Common myeloid progenitor, CD34-positive (primary cell): ENCODE measurements at regions not wholly inside any gene's neighbourhood (a gene's known extent, or its start where the extent isn't known, plus 50 kb on each side); places are given as distances from the start of the nearest gene placed in this dataset.
"Not testable (repeated sequence)": the region's sequence is repeated elsewhere in the genome, so short reads cannot be mapped to it uniquely, and the experiment has no call there.

Experiments used
- CTCF ChIA-PET: fragments of 350-600 bp; sonication (Branson Sonifier 250); formaldehyde crosslinking; loops from one replicate; lab custom pipeline; 2021; ENCODE audit warnings: antibody characterized with exemption; lab: Charles Lee
- POLR2A ChIA-PET: fragments of 350-600 bp; sonication (Branson Sonifier 250); formaldehyde crosslinking; loops from one replicate; lab custom pipeline; 2021; ENCODE audit warnings: antibody characterized with exemption; lab: Charles Lee
- DNase-seq, 3 donors: peaks; one replicate each; pipeline versions ENCODE4 v3.0.0 to v3.0.0-alpha.2; 2013
- H3K27ac ChIP-seq, 2 experiments: 1 replicate in 1 of 2; 2 replicates in 1 of 2; pipeline ENCODE4 v1.7.0; 2013; ENCODE audit warnings: inconsistent platforms in 2 of 2, low read length in 2 of 2, mild to moderate bottlenecking in 2 of 2, low read depth in 1 of 2, moderate library complexity in 1 of 2; ENCODE audit not compliant: severe bottlenecking in 2 of 2, insufficient read depth in 1 of 2, poor library complexity in 1 of 2
- H3K27me3 ChIP-seq, 5 experiments: replicated peaks in 2 of 5; 1 replicate in 3 of 5; 2 replicates in 2 of 5; pipeline versions ENCODE4 v1.6.1 to v1.7.0; 2013; ENCODE audit warnings: low read length in 4 of 5, mild to moderate bottlenecking in 2 of 5, moderate library complexity in 2 of 5, inconsistent platforms in 1 of 5; ENCODE audit not compliant: insufficient read depth in 5 of 5, control insufficient read depth in 4 of 5
- H3K36me3 ChIP-seq, 4 experiments: 1 replicate in 2 of 4; 2 replicates in 2 of 4; pipeline versions ENCODE4 v1.6.1 to v1.7.0; 2013; ENCODE audit warnings: low read length in 3 of 4, control low read depth in 1 of 4, mild to moderate bottlenecking in 1 of 4; ENCODE audit not compliant: control insufficient read depth in 4 of 4, insufficient read depth in 4 of 4
- H3K4me1 ChIP-seq, 4 experiments: 1 replicate in 3 of 4; 2 replicates in 1 of 4; pipeline versions ENCODE4 v1.6.1 to v1.7.1; 2013; ENCODE audit warnings: low read length in 3 of 4, mild to moderate bottlenecking in 3 of 4, control low read depth in 1 of 4, inconsistent platforms in 1 of 4, moderate library complexity in 1 of 4; ENCODE audit not compliant: control insufficient read depth in 4 of 4, insufficient read depth in 4 of 4; ENCODE audit errors: control extremely low read depth in 1 of 4
- H3K4me3 ChIP-seq, 7 experiments: 1 replicate in 4 of 7; 2 replicates in 3 of 7; pipeline versions ENCODE4 v1.5.1 to v1.7.0; 2013; ENCODE audit warnings: mild to moderate bottlenecking in 7 of 7, low read length in 6 of 7, moderate library complexity in 6 of 7, inconsistent platforms in 2 of 7, low read depth in 2 of 7, control low read depth in 1 of 7; ENCODE audit not compliant: insufficient read depth in 4 of 7, control insufficient read depth in 1 of 7; ENCODE audit errors: extremely low read depth in 1 of 7
- H3K9me3 ChIP-seq, 5 experiments: 1 replicate in 4 of 5; 2 replicates in 1 of 5; pipeline versions ENCODE4 v1.6.1 to v1.7.1; 2013; ENCODE audit warnings: low read length in 4 of 5, mild to moderate bottlenecking in 2 of 5, inconsistent platforms in 1 of 5, low read depth in 1 of 5, moderate library complexity in 1 of 5; ENCODE audit not compliant: control insufficient read depth in 4 of 5, insufficient read depth in 2 of 5; ENCODE audit errors: control extremely low read depth in 1 of 5
- WGBS: methylation state at CpG from one replicate; pipeline ENCODE4 v1.1.5; 2013; ENCODE audit not compliant: insufficient coverage; 5-methylcytosine and 5-hydroxymethylcytosine counted together

DNA sequence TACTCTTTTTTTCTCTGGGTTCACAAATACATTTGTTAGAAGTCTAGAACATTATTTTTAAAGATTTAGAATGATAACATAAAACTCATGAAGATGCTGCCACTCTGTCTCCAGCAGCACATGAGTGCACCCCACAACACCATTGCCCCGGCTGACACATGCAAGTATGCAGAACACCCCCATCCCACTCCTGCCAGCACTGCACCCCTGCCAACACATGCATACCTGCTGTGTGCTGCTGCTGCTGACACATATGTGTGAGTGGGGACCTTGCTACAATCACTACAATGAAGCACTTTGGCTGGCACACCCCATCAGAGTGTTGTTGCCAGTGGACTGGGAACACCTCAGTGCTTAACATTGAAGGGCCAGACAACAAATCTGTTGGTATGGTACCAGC lies 2953.6 kb upstream of the TEKT4 start:
- CTCF ChIA-PET, H3K4me1 ChIP-seq, H3K27ac ChIP-seq, DNase-seq, H3K36me3 ChIP-seq, H3K9me3 ChIP-seq, H3K4me3 ChIP-seq, POLR2A ChIA-PET, H3K27me3 ChIP-seq: not testable (repeated sequence)
- no CpG with 5 or more reads among the region's 1 CpG for WGBS
